ENCODE measurements at regions not wholly inside any gene's neighbourhood (a gene's known extent, or its start where the extent isn't known, plus 50 kb on each side); places are given as distances from the start of the nearest gene placed in this dataset.

- no peaks in the 10 kb centered on the region; a peak in 1 of 4 replicates for H3K9me3 ChIP-seq (ENCODE audit: insufficient read depth in 2 of 2, low read depth in 1 of 2, low read length in 1 of 2)
- H3K23me2 ChIP-seq (ENCODE audit: low read depth, low read length), result no peaks in the 10 kb centered on the region
- H3K36me3 ChIP-seq (ENCODE audit: control insufficient read depth in 2 of 4, insufficient read depth in 4 of 4, low read length in 3 of 4), result no peaks in the 10 kb centered on the region
- no peak overlapping the region for H3K27ac ChIP-seq (ENCODE audit: low read depth, low read length)
- DNase-seq (ENCODE audit: low read depth in 1 of 2, low spot score in 2 of 2), result no peak
- no peak overlapping the region for H3K4me2 ChIP-seq (ENCODE audit: insufficient read depth in 1 of 2, low read depth in 2 of 2, low read length in 2 of 2)
- H3K18ac ChIP-seq (ENCODE audit: extremely low read depth, low read length), result no peak overlapping the region
- no peak overlapping the region for H4K8ac ChIP-seq (ENCODE audit: extremely low read depth, insufficient read depth, low read length)
- H3K4me1 ChIP-seq (replicated peaks in 1 of 4; ENCODE audit: control insufficient read depth in 3 of 4, insufficient read depth in 4 of 4, low read length in 3 of 4), result no peaks in the 10 kb centered on the region
- H2BK12ac ChIP-seq (ENCODE audit: low read depth, low read length), result no peak overlapping the region
- POLR2A ChIA-PET (ENCODE audit: partially characterized antibody), result no interaction called here
- H3K23ac ChIP-seq (ENCODE audit: insufficient read length), result no peak overlapping the region
- no peak overlapping the region for H3K56ac ChIP-seq (replicated peaks; ENCODE audit: insufficient read length, low read depth, low read length)
- H2AK5ac ChIP-seq (ENCODE audit: low read depth, low read length), result no peak overlapping the region
- no peak for FAIRE-seq
- no peak overlapping the region for H2BK5ac ChIP-seq (ENCODE audit: low read depth, low read length)
- no peak overlapping the region for H2BK120ac ChIP-seq (replicated peaks; ENCODE audit: low read depth, low read length)
- no peak overlapping the region for H4K5ac ChIP-seq (ENCODE audit: insufficient read length, low read depth, low read length)
- no peaks in the 10 kb centered on the region for H3K79me1 ChIP-seq (ENCODE audit: low read depth, low read length)
- WGBS, 2 experiments (ENCODE audit: extremely low coverage in 1 of 2, insufficient coverage in 1 of 2, insufficient read length in 1 of 2, insufficient replicate concordance in 2 of 2, low coverage in 1 of 2, low lambda C conversion rate in 2 of 2, missing lambda C conversion rate in 1 of 2), result 92% methylated on average over 2 of the region's 2 CpGs; no CpG with 5 or more reads in 1 of the 2 experiments
- no peak overlapping the region for H4K91ac ChIP-seq (replicated peaks; ENCODE audit: insufficient read length, low read length)
- H4K20me1 ChIP-seq (replicated peaks in 1 of 2; ENCODE audit: control insufficient read depth in 1 of 2, insufficient read depth in 2 of 2, low read length in 2 of 2), result peaks cover 0 to 1% of the 10 kb centered on the region in 2 experiments
- 0 out of 7 replicates have a peak, but pooled peaks cover 0 to 2% (median 0%) of the 10 kb centered on the region in 4 experiments for H3K27me3 ChIP-seq (replicated peaks in 1 of 4; ENCODE audit: control insufficient read depth in 3 of 4, extremely low read depth in 1 of 4, insufficient read depth in 3 of 4, low read length in 3 of 4)
- no peak overlapping the region for H2AFZ ChIP-seq (ENCODE audit: low read length)
- no peak overlapping the region for H3K4me3 ChIP-seq (ENCODE audit: extremely low read depth in 1 of 4, insufficient read depth in 2 of 4, low read depth in 3 of 4, low read length in 4 of 4)
- no peaks in the 10 kb centered on the region for H3K79me2 ChIP-seq (ENCODE audit: control insufficient read depth in 1 of 2, insufficient read depth in 2 of 2, low read length in 2 of 2)
- no peak overlapping the region for H3K9ac ChIP-seq (replicated peaks in 1 of 4; ENCODE audit: extremely low read depth in 1 of 4, low read depth in 3 of 4, low read length in 3 of 4)
- no peak overlapping the region for H3K4ac ChIP-seq (replicated peaks; ENCODE audit: insufficient read length, low read depth, low read length)
- H2BK20ac ChIP-seq (ENCODE audit: low read length), result no peak overlapping the region
- H3K14ac ChIP-seq (ENCODE audit: insufficient read length), result no peak overlapping the region
- CTCF ChIA-PET (ENCODE audit: partially characterized antibody), result interaction anchor here (0.7 kb wide), 1 partner anchor 1441 kb away, joined by 3 read pairs; no protein-coding TSS in a partner anchor
- H2BK15ac ChIP-seq (ENCODE audit: low read length), result no peak overlapping the region
- TF ChIP-seq POLR2A (IDR thresholded peaks at IDR 0.05; ENCODE audit: control extremely low read depth in 1 of 2, low read depth in 2 of 2, low read length in 2 of 2), result no peak
- no peak for TF ChIP-seq CTCF (IDR thresholded peaks at IDR 0.05; ENCODE audit: control extremely low read depth in 1 of 3, insufficient read depth in 1 of 3, low read depth in 1 of 3, low read length in 3 of 3)
- no peak for TF ChIP-seq SUZ12 (IDR thresholded peaks at IDR 0.05; ENCODE audit: low read length)
- TF ChIP-seq CHD2 (IDR thresholded peaks at IDR 0.05; ENCODE audit: low read length), result no peak
- TF ChIP-seq MAX (IDR thresholded peaks at IDR 0.05), result no peak
- TF ChIP-seq POLR2AphosphoS5 (IDR thresholded peaks at IDR 0.05; ENCODE audit: low read depth, low read length), result no peak
- TF ChIP-seq PHF8 (conservative IDR thresholded peaks at IDR 0.05; ENCODE audit: low read depth, low read length), result no peak
- TF ChIP-seq RBBP5 (IDR thresholded peaks at IDR 0.05; ENCODE audit: borderline replicate concordance, low read depth, low read length), result no peak
- no peak for TF ChIP-seq HDAC6 (IDR thresholded peaks at IDR 0.05; ENCODE audit: low read depth, low read length)
- no peak for TF ChIP-seq RNF2 (IDR thresholded peaks at IDR 0.05; ENCODE audit: borderline replicate concordance, low read depth, low read length, missing control alignments, poor library complexity, severe bottlenecking)
- no peak for TF ChIP-seq KDM1A (IDR thresholded peaks at IDR 0.05; ENCODE audit: borderline replicate concordance, low read length)
- no peak for TF ChIP-seq SIN3A (conservative IDR thresholded peaks at IDR 0.05 in 1 of 2, IDR thresholded peaks at IDR 0.05 in 1 of 2; ENCODE audit: low read depth in 1 of 2, low read length in 2 of 2)
Observed at GRCh38 chr5:90168399-90168798, 241.2 kb downstream of the CETN3 start.
